Stimulated activated naive CD8-positive, alpha-beta T cell treated with anti-CD3 and anti-CD28 coated beads, Interleukin-15, Interleukin-2, amounts not matched to agents 100 U/mL and 50 U/mL, for 24 hours (primary cell): ENCODE measurements at regions not wholly inside any gene's neighbourhood (a gene's known extent, or its start where the extent isn't known, plus 50 kb on each side); places are given as distances from the start of the nearest gene placed in this dataset.

ENCODE experiments used
- ATAC-seq: fragments of 150-1000 bp; cut with Tn5 transposase; one replicate; pipeline ENCODE4 v1.10.0; 2021
- DNase-seq: peaks from one replicate; pipeline ENCODE4 v3.0.0; 2021

- ATAC-seq: no peak
These were observed 165.4 kb upstream of the C16orf82 start for GRCh38 chr16:26901196-26901861.

GRCh38 chr16:26901983-26902382 lies 164.7 kb upstream of the C16orf82 start:
- DNase-seq (no peak), ATAC-seq (no peak)

More at GRCh38 chr16:26901196-26901861, 165.4 kb upstream of the C16orf82 start:
- DNase-seq: no peak

DNA sequence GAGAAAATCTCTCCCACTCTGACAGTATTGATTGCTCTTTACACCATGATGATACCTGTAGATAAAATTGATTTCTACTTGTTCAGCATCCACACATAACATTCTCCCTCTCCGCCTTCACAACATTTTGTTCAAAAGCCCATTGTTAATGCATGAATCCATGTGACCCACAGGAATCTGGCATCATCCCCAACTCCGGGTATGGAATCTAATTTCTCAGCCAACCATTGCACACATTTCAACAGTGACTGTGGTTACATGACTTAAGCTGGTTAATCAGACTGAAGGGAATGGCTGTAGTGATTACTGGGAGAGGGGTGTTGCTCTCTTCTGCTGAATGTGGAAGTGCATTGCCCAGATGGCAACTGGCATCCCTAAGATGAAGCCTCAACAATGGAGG lies 161.4 kb upstream of the C16orf82 start:
- no peak for ATAC-seq
- DNase-seq: no peak

DNA sequence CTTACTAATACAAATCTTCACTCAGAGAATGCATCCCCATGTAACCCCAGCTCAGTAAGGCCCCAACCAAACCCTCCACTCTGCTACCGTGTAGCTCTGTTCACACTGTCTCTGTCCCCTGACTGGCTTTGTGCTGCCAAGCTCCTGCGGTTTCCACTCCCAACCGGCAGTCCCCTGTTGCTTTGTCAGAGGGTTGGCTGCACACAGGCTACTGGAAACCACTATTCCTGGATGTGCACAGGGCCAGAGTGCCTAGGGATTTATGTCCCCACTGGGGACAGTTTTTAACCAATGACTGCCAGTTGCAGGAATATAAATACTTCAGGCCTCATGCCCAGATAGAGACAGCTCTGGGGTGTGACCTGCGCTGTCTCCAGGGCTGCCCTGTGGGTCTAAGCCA lies 157.1 kb upstream of the C16orf82 start:
- DNase-seq (no peak), ATAC-seq (no peak)

GRCh38 chr16:26911436-26911835 lies 155.3 kb upstream of the C16orf82 start:
- ATAC-seq: no peak
- no peak for DNase-seq

DNA sequence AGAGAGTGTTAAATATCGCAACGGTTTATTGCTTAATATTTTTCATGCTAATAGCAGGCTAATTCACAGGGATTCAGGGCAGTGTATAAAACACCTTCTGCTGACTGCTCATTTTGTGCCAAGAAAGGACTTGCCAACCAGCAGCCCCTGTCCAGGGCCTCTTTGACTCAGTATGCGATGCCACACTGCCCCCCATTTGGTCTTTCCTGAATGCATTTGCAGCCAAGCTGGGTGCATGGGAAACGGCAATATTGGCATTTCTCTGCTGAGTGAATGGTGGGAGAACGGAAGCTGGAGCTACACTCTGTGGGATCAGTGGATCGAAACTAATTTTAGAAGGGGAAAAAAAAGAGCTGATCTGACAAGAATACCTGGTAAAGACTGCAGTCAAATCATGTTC lies 152.9 kb upstream of the C16orf82 start:
- no peak for ATAC-seq
- no peak for DNase-seq

DNA sequence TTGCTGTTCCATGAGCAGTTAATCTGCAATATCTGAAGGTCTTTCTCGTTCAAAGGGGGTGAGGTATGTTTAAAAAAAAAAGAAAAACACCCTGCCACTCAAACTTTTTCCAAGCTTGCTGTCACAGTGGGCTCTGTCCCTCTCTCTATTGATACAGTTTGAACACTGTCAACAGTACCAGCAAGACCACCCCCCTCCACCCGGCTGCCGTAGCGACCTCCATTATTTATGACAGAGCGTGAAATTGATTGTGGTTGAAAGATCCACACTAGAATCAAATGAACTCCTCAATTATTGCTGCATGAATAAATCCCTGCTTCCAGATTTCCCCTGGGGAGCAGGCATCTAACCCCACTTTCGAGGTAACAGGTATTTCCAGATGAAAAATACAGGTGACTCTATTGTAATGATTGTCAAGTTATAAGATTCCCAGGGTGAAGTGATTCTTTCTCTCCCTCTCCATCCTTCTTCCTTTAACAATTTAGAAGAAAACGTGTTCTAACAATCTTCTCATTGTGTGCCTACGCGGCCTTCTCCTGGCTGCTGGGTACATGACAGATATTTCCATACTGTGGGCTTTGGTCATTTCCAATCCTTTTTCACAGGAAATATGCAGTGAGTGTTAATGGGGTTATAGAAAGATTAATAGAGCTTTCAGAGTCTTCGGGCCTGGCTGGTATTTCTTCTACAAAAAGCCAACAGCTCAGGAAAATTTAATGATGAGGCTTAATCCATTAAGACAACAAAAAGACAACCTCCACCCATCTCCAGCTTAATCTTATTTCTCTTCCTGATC lies 135.7 kb upstream of the C16orf82 start:
- DNase-seq: no peak
- ATAC-seq: no peak

DNA sequence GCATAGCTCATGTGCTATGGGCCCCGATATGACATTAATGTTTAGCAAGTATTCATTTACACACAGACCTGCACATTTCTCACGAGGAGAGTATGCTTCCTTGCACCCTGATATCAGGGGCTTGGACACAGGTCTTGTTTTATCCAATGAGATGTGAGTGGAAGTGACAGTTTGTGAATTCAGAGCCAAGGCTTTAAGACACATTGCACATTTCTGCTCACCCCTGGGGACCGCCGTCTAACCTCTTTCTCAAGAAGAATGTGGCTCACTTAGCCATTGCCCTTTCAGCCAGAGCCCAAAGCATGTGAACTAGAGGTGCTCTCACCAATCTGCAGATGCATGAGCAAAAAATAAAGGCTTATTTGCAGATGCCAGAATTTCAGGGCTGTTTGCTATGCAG lies 116.1 kb upstream of the C16orf82 start:
- no peak for ATAC-seq
- no peak for DNase-seq

DNA sequence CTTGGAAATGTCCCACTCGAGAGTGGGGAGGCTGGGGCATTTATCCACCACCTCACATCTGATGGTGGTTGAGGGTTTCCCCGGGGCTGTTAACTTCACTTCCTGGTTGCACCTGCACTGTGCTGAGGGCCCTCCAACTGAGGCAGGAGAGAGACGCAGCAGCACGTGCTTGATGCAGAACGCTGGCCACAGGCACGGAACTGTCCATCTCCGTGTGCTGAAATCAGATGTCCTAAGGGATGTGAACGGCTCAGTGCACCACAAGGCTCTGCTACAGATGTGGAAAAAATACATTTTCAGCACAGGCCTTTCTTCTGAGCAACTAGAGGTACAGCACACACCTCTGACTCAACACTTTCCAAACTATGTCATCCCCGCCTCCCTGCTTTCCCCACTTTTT lies 114.8 kb upstream of the C16orf82 start:
- DNase-seq (no peak), ATAC-seq (no peak)

GRCh38 chr16:26952411-26952810 lies 114.3 kb upstream of the C16orf82 start:
- no peak for DNase-seq
- no peak for ATAC-seq

- no peak for ATAC-seq
These were observed 109.4 kb upstream of the C16orf82 start for GRCh38 chr16:26957283-26957859.

GRCh38 chr16:26959416-26960009 lies 107.2 kb upstream of the C16orf82 start:
- ATAC-seq: no peak
- DNase-seq: no peak

More at GRCh38 chr16:26957283-26957859, 109.4 kb upstream of the C16orf82 start:
- DNase-seq: no peak

DNA sequence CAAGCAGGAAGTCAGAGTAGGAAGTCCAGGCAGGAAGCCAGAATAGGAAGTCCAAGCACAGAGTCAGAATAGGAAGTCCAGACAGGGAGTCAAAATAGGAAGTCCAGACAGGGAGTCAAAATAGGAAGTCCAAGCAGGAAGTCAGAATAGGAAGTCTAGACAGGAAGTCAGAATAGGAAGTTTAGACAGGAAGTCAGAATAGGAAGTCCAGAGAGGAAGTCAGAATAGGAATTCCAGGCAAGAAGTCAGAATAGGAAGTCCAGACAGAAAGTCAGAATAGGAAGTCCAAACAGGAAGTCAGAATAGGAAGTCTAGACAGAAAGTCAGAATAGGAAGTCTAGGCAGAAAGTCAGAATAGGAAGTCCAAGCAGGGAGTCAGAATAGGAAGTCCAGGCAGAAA lies 105.3 kb upstream of the C16orf82 start:
- DNase-seq: no peak
- ATAC-seq: no peak

DNA sequence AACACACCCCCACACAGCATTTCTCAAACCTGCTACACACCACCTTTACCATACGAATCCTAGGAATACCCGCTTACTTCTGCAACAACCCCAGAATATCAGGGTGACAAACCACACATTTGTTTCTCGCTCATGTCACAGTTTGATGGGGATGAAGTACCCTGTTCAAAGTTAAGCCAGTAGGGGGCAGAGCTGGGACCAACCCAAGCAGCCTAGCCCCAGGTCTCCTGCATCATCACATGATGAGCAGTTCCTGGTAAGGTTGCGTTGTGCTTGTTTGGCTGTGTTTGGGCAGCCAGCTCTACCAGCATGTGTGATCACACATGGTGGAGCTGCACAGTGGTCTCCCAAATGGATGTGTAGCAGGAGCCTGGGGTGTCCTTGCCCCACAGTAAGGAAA lies 103.6 kb upstream of the C16orf82 start:
- ATAC-seq (no peak), DNase-seq (peak; percentile 12)

GRCh38 chr16:26969589-26970231 lies 97.0 kb upstream of the C16orf82 start:
- ATAC-seq (no peak), DNase-seq (no peak)

GRCh38 chr16:26970292-26970691 lies 96.4 kb upstream of the C16orf82 start:
- no peak for ATAC-seq
- DNase-seq: no peak

GRCh38 chr16:26976873-26977272 lies 89.9 kb upstream of the C16orf82 start:
- no peak for DNase-seq
- no peak for ATAC-seq

- ATAC-seq (no peak), DNase-seq (no peak)
These were observed 85.3 kb upstream of the C16orf82 start for GRCh38 chr16:26981266-26981938.

DNA sequence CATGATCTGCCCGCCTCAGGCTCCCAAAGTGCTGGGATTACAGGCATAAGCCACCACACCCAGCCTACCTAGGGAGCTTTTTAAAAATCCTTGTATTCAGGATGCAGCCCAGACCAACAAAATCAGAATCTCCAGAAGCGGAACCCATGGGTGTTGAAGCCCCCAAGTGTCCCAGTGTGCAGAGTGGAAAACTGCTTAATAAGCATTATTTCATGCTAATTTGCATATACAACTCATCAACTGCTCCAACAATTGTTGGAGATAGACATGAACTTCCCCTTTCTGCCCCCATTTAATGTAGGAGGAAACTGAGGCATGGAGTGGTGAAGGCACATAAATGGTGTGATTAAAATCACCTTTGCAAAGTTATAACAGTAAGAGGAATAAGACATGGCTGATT lies 84.3 kb upstream of the C16orf82 start:
- ATAC-seq (no peak), DNase-seq (no peak)

DNA sequence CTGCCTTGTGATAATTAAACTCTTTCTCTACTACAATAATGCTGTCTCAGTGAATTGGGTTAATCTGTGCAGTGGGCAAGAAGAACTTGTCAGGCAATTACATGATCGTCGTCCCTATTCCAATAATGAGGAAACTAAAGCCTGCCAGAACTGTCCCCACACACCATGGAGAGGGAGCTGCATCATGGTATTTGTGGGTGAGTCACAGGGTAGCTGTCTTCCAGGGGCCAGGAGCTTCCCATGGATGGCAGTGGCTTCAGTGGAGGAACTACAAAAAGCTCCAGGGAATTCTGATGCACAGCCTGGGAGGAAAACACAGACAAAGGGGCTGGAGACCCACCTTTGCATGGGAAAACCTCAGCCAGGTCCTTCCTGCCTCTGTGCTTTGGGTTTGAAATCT lies 83.3 kb upstream of the C16orf82 start:
- ATAC-seq: no peak

DNA sequence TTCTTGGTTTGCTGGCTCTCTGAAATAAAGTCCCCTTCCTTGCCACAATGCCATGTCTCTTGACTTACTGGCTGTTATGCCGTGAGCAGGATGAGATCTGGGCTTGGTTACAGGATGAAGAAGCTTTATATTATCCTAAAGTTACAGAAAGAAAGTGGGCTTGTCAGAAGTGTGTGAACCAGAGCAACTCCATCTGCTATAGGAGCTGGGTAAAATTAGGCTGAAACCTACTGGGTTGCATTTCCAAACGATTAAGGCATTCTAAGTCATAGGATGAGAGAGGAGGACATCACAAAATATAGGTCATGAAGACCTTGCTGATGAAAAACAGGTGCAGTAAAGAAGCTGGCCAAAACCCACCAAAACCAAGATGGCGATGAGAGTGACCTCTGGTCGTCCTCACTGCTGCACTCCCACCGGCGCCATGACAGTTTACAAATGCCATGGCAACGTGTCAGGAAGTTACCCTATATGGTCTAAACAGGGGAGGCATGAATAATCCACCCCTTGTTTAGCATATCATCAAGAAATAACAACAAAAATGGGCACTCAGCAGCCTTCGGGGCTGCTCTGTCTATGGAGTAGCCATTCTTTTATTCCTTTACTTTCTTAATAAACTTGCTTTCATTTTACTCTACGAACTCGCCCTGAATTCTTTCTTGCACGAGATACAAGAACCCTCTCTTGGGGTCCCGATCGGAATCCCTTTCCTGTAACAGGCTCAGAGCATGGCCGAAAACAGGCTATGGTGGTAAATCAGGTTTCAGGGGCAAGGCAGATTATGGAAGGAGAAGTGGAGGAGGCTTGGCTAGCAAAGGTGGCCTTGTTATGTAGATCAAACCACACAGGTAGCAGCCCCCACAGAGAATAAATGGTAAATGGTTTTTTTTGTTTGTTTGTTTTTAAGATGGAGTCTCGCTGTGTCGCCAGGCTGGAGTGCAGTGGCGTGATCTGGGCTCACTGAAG lies 81.3 kb upstream of the C16orf82 start:
- DNase-seq (no peak), ATAC-seq (no peak)

More for the DNA sequence above, 83.3 kb upstream of the C16orf82 start:
- DNase-seq: no peak
